ENCODE measurements at regions not wholly inside any gene's neighbourhood (a gene's known extent, or its start where the extent isn't known, plus 50 kb on each side); places are given as distances from the start of the nearest gene placed in this dataset.

GRCh38 chr3:118272991-118273390 lies 761.7 kb downstream of the IGSF11 start:
- no peaks in the 10 kb centered on the region for H3K4me1 Mint-ChIP-seq
- H3K27me3 Mint-ChIP-seq (ENCODE audit: low read depth in 3 of 3): peaks cover 0 to 2% (median 0%) of the 10 kb centered on the region in 3 donors

GRCh38 chr3:118277814-118278213 lies 756.8 kb downstream of the IGSF11 start:
- H3K27ac Mint-ChIP-seq: no peak overlapping the region
- DNase-seq: no peak
- peaks cover 19 to 40% (median 37%) of the 10 kb centered on the region in 6 donors for H3K9me3 Mint-ChIP-seq
- H3K4me3 Mint-ChIP-seq: no peak overlapping the region
- H3K4me1 Mint-ChIP-seq: no peaks in the 10 kb centered on the region
- peaks cover 0 to 5% (median 3%) of the 10 kb centered on the region in 3 donors for H3K27me3 Mint-ChIP-seq (ENCODE audit: low read depth in 3 of 3)
- H3K36me3 Mint-ChIP-seq: no peaks in the 10 kb centered on the region

More at GRCh38 chr3:118272991-118273390, 761.7 kb downstream of the IGSF11 start:
- Mint-ChIP-seq H3K4me3 (no peak overlapping the region), H3K36me3 (peaks cover 0 to 3% (median 0%) of the 10 kb centered on the region in 3 donors), H3K27ac (no peak overlapping the region), H3K9me3 (peaks cover 6 to 47% (median 39%) of the 10 kb centered on the region in 6 donors)
- no peak for DNase-seq

GRCh38 chr3:118292841-118293240 lies 741.8 kb downstream of the IGSF11 start:
- Mint-ChIP-seq H3K9me3 (peaks cover 6 to 39% (median 15%) of the 10 kb centered on the region in 6 donors), H3K4me3 (no peak overlapping the region), H3K36me3 (peaks cover 0 to 3% (median 0%) of the 10 kb centered on the region in 3 donors), H3K27ac (no peak overlapping the region), H3K27me3 (ENCODE audit: low read depth in 3 of 3) (peaks cover 0 to 1% (median 0%) of the 10 kb centered on the region in 3 donors), H3K4me1 (no peaks in the 10 kb centered on the region)
- no peak for DNase-seq

GRCh38 chr3:118298133-118298532 lies 736.5 kb downstream of the IGSF11 start:
- DNase-seq: no peak
- Mint-ChIP-seq H3K27ac (no peak overlapping the region), H3K27me3 (ENCODE audit: low read depth in 3 of 3) (peaks cover 0 to 1% (median 0%) of the 10 kb centered on the region in 3 donors), H3K4me3 (no peak overlapping the region), H3K9me3 (peaks cover 2 to 20% (median 7%) of the 10 kb centered on the region in 6 donors), H3K4me1 (no peaks in the 10 kb centered on the region), H3K36me3 (no peaks in the 10 kb centered on the region)

GRCh38 chr3:118304557-118304956 lies 730.1 kb downstream of the IGSF11 start:
- H3K27ac Mint-ChIP-seq: no peak overlapping the region
- no peak overlapping the region for H3K4me3 Mint-ChIP-seq
- peaks cover 3 to 30% (median 10%) of the 10 kb centered on the region in 6 donors for H3K9me3 Mint-ChIP-seq
- no peak for DNase-seq
- H3K4me1 Mint-ChIP-seq: no peaks in the 10 kb centered on the region
- H3K36me3 Mint-ChIP-seq: no peaks in the 10 kb centered on the region
- peaks cover 0 to 1% (median 0%) of the 10 kb centered on the region in 3 donors for H3K27me3 Mint-ChIP-seq (ENCODE audit: low read depth in 3 of 3)

GRCh38 chr3:118332699-118333098 lies 701.9 kb downstream of the IGSF11 start:
- no peak overlapping the region for H3K4me3 Mint-ChIP-seq
- no peaks in the 10 kb centered on the region for H3K4me1 Mint-ChIP-seq
- DNase-seq: no peak
- peaks cover 20 to 58% (median 32%) of the 10 kb centered on the region in 6 donors for H3K9me3 Mint-ChIP-seq
- H3K27ac Mint-ChIP-seq: no peak overlapping the region
- H3K36me3 Mint-ChIP-seq: peaks cover 0 to 3% (median 0%) of the 10 kb centered on the region in 3 donors
- peaks cover 0 to 2% (median 0%) of the 10 kb centered on the region in 3 donors for H3K27me3 Mint-ChIP-seq (ENCODE audit: low read depth in 3 of 3)

GRCh38 chr3:118337649-118338048 lies 697.0 kb downstream of the IGSF11 start:
- Mint-ChIP-seq H3K36me3 (no peaks in the 10 kb centered on the region), H3K9me3 (peaks cover 8 to 36% (median 29%) of the 10 kb centered on the region in 6 donors), H3K27me3 (ENCODE audit: low read depth in 3 of 3) (peaks cover 0 to 2% (median 0%) of the 10 kb centered on the region in 3 donors), H3K27ac (no peak overlapping the region), H3K4me1 (no peaks in the 10 kb centered on the region), H3K4me3 (no peak overlapping the region)
- DNase-seq: no peak

GRCh38 chr3:118347396-118348168 lies 687.1 kb downstream of the IGSF11 start:
- no peaks in the 10 kb centered on the region for H3K27me3 Mint-ChIP-seq (ENCODE audit: low read depth in 3 of 3)
- H3K4me1 Mint-ChIP-seq: no peaks in the 10 kb centered on the region
- no peak for DNase-seq
- H3K36me3 Mint-ChIP-seq: no peaks in the 10 kb centered on the region
- H3K9me3 Mint-ChIP-seq: peaks cover 2 to 31% (median 26%) of the 10 kb centered on the region in 6 donors
- H3K27ac Mint-ChIP-seq: no peak overlapping the region
- H3K4me3 Mint-ChIP-seq: no peak overlapping the region

GRCh38 chr3:118348169-118348557 lies 686.5 kb downstream of the IGSF11 start:
- no peak overlapping the region for H3K27ac Mint-ChIP-seq
- peaks cover 2 to 36% (median 27%) of the 10 kb centered on the region in 6 donors for H3K9me3 Mint-ChIP-seq
- no peaks in the 10 kb centered on the region for H3K36me3 Mint-ChIP-seq
- no peak overlapping the region for H3K4me3 Mint-ChIP-seq
- H3K27me3 Mint-ChIP-seq (ENCODE audit: low read depth in 3 of 3): no peaks in the 10 kb centered on the region
- no peaks in the 10 kb centered on the region for H3K4me1 Mint-ChIP-seq
- no peak for DNase-seq

GRCh38 chr3:118354556-118354955 lies 680.1 kb downstream of the IGSF11 start:
- H3K9me3 Mint-ChIP-seq: peaks cover 27 to 71% (median 41%) of the 10 kb centered on the region in 6 donors
- H3K4me3 Mint-ChIP-seq: no peak overlapping the region
- H3K4me1 Mint-ChIP-seq: no peaks in the 10 kb centered on the region
- no peaks in the 10 kb centered on the region for H3K36me3 Mint-ChIP-seq
- H3K27me3 Mint-ChIP-seq (ENCODE audit: low read depth in 3 of 3): no peaks in the 10 kb centered on the region
- H3K27ac Mint-ChIP-seq: no peak overlapping the region
- DNase-seq: no peak

- Mint-ChIP-seq H3K4me3 (no peak overlapping the region), H3K4me1 (no peaks in the 10 kb centered on the region), H3K27ac (no peak overlapping the region), H3K27me3 (ENCODE audit: low read depth in 3 of 3) (peaks cover 0 to 4% (median 0%) of the 10 kb centered on the region in 3 donors), H3K9me3 (peaks cover 9 to 46% (median 25%) of the 10 kb centered on the region in 6 donors), H3K36me3 (peaks cover 0 to 2% (median 0%) of the 10 kb centered on the region in 3 donors)
- no peak for DNase-seq
These were observed 664.7 kb downstream of the IGSF11 start for GRCh38 chr3:118369892-118370491.

- H3K4me3 Mint-ChIP-seq: no peak overlapping the region
- no peaks in the 10 kb centered on the region for H3K27me3 Mint-ChIP-seq (ENCODE audit: low read depth in 3 of 3)
- no peaks in the 10 kb centered on the region for H3K36me3 Mint-ChIP-seq
- no peak overlapping the region for H3K27ac Mint-ChIP-seq
- H3K9me3 Mint-ChIP-seq: peaks cover 8 to 46% (median 14%) of the 10 kb centered on the region in 6 donors
- DNase-seq: no peak
- H3K4me1 Mint-ChIP-seq: no peaks in the 10 kb centered on the region
These were observed 654.1 kb downstream of the IGSF11 start for GRCh38 chr3:118380576-118380975.

GRCh38 chr3:118396491-118396890 lies 638.2 kb downstream of the IGSF11 start:
- no peaks in the 10 kb centered on the region for H3K36me3 Mint-ChIP-seq
- H3K4me3 Mint-ChIP-seq: no peak overlapping the region
- H3K27me3 Mint-ChIP-seq (ENCODE audit: low read depth in 3 of 3): peaks cover 0 to 4% (median 3%) of the 10 kb centered on the region in 3 donors
- H3K9me3 Mint-ChIP-seq: peaks cover 3 to 31% (median 13%) of the 10 kb centered on the region in 6 donors
- H3K4me1 Mint-ChIP-seq: no peaks in the 10 kb centered on the region
- DNase-seq: no peak
- no peak overlapping the region for H3K27ac Mint-ChIP-seq

- peaks cover 0 to 24% (median 12%) of the 10 kb centered on the region in 6 donors for H3K9me3 Mint-ChIP-seq
These were observed 634.6 kb downstream of the IGSF11 start for GRCh38 chr3:118400086-118400485.

More at GRCh38 chr3:118400086-118400485, 634.6 kb downstream of the IGSF11 start:
- H3K27ac Mint-ChIP-seq: no peak overlapping the region
- no peaks in the 10 kb centered on the region for H3K36me3 Mint-ChIP-seq
- H3K27me3 Mint-ChIP-seq (ENCODE audit: low read depth in 3 of 3): peaks cover 0 to 3% (median 0%) of the 10 kb centered on the region in 3 donors
- no peak overlapping the region for H3K4me3 Mint-ChIP-seq
- DNase-seq: no peak
- no peaks in the 10 kb centered on the region for H3K4me1 Mint-ChIP-seq
